ENCODE measurements at regions not wholly inside any gene's neighbourhood (a gene's known extent, or its start where the extent isn't known, plus 50 kb on each side); places are given as distances from the start of the nearest gene placed in this dataset.

DNA sequence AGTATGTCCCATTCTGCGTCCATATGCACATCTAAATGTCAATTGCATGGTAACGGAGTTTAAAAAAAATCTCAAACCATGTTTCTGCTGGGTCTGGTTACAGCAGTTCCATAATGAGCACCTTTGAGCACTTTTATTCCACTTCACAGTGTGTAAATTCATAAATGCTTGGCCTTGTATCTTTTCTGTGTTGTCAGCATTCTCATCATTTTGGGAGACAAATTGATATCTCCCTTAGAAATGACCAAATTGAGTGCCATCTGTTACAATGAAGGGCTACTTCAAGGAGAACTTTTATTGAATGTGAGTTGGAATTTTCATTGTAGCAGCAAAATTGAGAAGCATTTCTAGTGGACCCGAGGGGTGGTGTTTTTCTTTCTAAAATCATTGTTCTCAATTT, 432.9 kb upstream of the PCDH9 start:
- H3K4me3 ChIP-seq, result no peak overlapping the region
- TF ChIP-seq, protein P1, sequence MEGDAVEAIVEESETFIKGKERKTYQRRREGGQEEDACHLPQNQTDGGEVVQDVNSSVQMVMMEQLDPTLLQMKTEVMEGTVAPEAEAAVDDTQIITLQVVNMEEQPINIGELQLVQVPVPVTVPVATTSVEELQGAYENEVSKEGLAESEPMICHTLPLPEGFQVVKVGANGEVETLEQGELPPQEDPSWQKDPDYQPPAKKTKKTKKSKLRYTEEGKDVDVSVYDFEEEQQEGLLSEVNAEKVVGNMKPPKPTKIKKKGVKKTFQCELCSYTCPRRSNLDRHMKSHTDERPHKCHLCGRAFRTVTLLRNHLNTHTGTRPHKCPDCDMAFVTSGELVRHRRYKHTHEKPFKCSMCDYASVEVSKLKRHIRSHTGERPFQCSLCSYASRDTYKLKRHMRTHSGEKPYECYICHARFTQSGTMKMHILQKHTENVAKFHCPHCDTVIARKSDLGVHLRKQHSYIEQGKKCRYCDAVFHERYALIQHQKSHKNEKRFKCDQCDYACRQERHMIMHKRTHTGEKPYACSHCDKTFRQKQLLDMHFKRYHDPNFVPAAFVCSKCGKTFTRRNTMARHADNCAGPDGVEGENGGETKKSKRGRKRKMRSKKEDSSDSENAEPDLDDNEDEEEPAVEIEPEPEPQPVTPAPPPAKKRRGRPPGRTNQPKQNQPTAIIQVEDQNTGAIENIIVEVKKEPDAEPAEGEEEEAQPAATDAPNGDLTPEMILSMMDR (IDR thresholded peaks at IDR 0.05; ENCODE audit: low read depth, low read length), result no peak
- DNase-seq (ENCODE audit: low read depth in 1 of 2, low spot score in 1 of 2), result no peak

DNA sequence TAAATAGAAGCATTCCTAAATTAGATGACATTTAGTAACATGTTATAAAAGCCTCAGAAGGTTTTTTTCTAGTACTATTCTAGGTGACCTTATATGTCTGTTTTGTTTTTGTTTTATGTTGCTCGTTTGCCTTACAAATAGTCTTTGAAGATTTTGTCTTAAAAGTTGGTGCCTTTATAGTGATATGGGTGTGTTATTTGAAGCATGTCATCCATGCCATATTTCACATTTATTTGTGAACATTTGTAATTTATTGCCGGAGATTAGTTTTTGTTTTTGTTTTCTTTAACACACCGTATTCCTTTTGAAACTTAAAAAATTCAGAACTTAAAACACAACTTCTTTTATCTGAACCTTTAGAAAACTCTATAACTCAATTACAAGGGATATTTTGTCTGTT, 422.8 kb upstream of the PCDH9 start:
- TF ChIP-seq, protein P1 (IDR thresholded peaks at IDR 0.05; ENCODE audit: low read depth, low read length), result no peak
- H3K4me1 ChIP-seq (ENCODE audit: low read depth), result peaks cover 3% of the 10 kb centered on the region
- H3K27ac ChIP-seq, result no peak overlapping the region
- no peak for DNase-seq (ENCODE audit: low read depth in 1 of 2, low spot score in 1 of 2)
- H3K27me3 ChIP-seq, result no peaks in the 10 kb centered on the region
- H3K36me3 ChIP-seq, result no peaks in the 10 kb centered on the region
- H3K9me3 ChIP-seq (ENCODE audit: low read depth), result no peaks in the 10 kb centered on the region
- H3K4me3 ChIP-seq, result no peak overlapping the region

More for the DNA sequence above, 432.9 kb upstream of the PCDH9 start:
- no peaks in the 10 kb centered on the region for H3K36me3 ChIP-seq
- H3K27ac ChIP-seq, result no peak overlapping the region
- H3K4me1 ChIP-seq (ENCODE audit: low read depth), result peaks cover 10% of the 10 kb centered on the region
- H3K9me3 ChIP-seq (ENCODE audit: low read depth), result no peaks in the 10 kb centered on the region
- no peaks in the 10 kb centered on the region for H3K27me3 ChIP-seq

DNA sequence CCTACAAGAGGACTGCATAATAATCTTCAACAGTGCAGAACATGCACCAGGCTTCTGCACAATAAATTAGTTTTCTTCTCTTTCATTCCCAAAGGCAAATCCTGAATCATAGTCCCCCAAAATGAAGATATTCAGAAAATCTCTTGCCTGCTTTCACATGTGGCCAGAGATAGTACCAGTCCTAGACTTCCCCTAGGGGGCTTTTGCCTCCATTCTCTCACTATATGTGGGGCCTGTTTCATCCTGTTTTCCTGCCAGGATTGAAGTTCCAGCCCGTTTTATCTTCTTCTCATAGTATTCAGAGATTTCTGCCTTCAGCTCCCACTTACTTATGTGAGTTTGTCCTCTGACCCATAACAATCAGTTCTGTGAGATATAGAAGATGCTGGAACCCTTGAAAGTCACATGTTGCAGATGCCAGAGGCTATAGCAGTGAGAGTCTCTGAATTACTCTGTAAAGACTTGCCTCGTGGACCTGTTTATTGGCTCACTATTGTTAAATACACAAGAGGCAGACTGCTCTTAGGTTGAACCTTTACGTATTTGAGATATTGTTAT, 421.9 kb upstream of the PCDH9 start:
- TF ChIP-seq, protein P1 (IDR thresholded peaks at IDR 0.05; ENCODE audit: low read depth, low read length), result no peak
- no peaks in the 10 kb centered on the region for H3K27me3 ChIP-seq

DNA sequence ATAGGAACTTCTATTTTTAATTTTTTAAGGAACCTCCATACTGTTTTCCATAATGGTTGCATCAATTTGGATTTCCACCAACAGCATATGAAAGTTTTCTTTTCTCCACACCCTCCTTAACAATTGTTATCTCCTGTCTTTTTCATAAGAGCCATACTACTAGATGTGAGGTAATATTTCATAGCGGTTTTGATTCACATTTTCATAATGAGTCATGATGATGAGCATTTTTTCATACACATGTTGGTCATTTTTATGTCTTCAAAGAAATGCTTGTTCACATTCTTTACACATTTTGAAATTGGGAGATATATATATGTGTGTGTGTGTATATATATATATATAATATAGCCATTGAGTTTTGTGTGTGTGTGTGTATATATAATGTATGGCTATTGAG, 420.3 kb upstream of the PCDH9 start:
- Histone ChIP-seq H3K27ac (no peak overlapping the region), H3K36me3 (no peaks in the 10 kb centered on the region), H3K9me3 (ENCODE audit: low read depth) (no peaks in the 10 kb centered on the region), H3K4me3 (no peak overlapping the region), H3K27me3 (no peaks in the 10 kb centered on the region), H3K4me1 (ENCODE audit: low read depth) (peaks cover 3% of the 10 kb centered on the region)
- DNase-seq (ENCODE audit: low read depth in 1 of 2, low spot score in 1 of 2), result no peak
- TF ChIP-seq, protein P1 (IDR thresholded peaks at IDR 0.05; ENCODE audit: low read depth, low read length), result no peak

More for the DNA sequence above, 421.9 kb upstream of the PCDH9 start:
- Histone ChIP-seq H3K4me1 (ENCODE audit: low read depth) (peaks cover 3% of the 10 kb centered on the region), H3K36me3 (no peaks in the 10 kb centered on the region), H3K9me3 (ENCODE audit: low read depth) (no peaks in the 10 kb centered on the region), H3K4me3 (no peak overlapping the region), H3K27ac (no peak overlapping the region)
- no peak for DNase-seq (ENCODE audit: low read depth in 1 of 2, low spot score in 1 of 2)

DNA sequence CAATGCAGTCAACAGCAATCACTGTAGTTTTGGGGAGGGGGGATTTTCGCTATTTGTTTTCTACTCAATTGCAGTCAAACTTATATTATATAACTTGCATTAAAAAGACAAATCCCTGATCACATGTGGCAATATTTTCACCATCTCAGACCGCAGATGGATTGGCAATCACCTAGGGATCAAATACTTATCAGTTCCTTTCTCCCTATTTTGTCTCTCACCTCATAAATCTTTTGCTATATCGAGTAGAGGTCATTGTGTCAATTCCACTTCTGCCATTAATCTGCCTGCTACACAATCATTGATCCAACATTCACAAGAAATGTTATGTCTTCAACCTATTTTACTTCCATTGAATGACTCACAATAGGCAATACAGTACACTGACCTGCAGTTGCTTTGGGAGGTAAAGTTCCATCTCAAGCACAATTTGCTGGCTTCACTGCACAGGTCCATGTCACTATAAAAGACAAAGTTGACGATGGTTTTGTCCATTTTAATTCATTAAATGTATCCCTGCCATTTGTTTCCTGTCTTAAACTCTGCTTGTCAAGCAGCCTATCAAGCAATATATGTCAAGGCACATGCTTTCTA, 415.8 kb upstream of the PCDH9 start:
- H3K9me3 ChIP-seq (ENCODE audit: low read depth), result no peaks in the 10 kb centered on the region
- TF ChIP-seq, protein P1 (IDR thresholded peaks at IDR 0.05; ENCODE audit: low read depth, low read length), result no peak
- H3K4me1 ChIP-seq (ENCODE audit: low read depth), result peaks cover 4% of the 10 kb centered on the region
- no peaks in the 10 kb centered on the region for H3K27me3 ChIP-seq
- no peak overlapping the region for H3K4me3 ChIP-seq
- no peak overlapping the region for H3K27ac ChIP-seq
- no peak for DNase-seq (ENCODE audit: low read depth in 1 of 2, low spot score in 1 of 2)
- no peaks in the 10 kb centered on the region for H3K36me3 ChIP-seq
